CD4-positive, alpha-beta T cell treated with Interleukin-15 for 1 hour (primary cell): ENCODE measurements at regions not wholly inside any gene's neighbourhood (a gene's known extent, or its start where the extent isn't known, plus 50 kb on each side); places are given as distances from the start of the nearest gene placed in this dataset.
"Not testable (repeated sequence)": the region's sequence is repeated elsewhere in the genome, so short reads cannot be mapped to it uniquely, and the experiment has no call there.

Experiments used
- DNase-seq: peaks from one replicate; pipeline ENCODE4 v3.0.0-alpha.2; 2020

GRCh38 chr2:101609433-101609832 lies 88.1 kb upstream of the MAP4K4 start:
- no peak for DNase-seq

GRCh38 chr2:101608408-101609310 lies 88.8 kb upstream of the MAP4K4 start:
- no peak for DNase-seq

- DNase-seq = no peak
Observed at GRCh38 chr2:101597347-101597944, 100.1 kb upstream of the MAP4K4 start.

- no peak for DNase-seq
Observed at GRCh38 chr2:101596333-101596732, 101.2 kb upstream of the MAP4K4 start.

- DNase-seq = no peak
Observed at GRCh38 chr2:101587251-101587650, 110.3 kb upstream of the MAP4K4 start.

- no peak for DNase-seq
Observed at GRCh38 chr2:101583861-101584260, 108.9 kb upstream of the RFX8 start.

GRCh38 chr2:101581675-101582299 lies 106.9 kb upstream of the RFX8 start:
- no peak for DNase-seq

GRCh38 chr2:101580528-101580927 lies 105.6 kb upstream of the RFX8 start:
- no peak for DNase-seq

- DNase-seq = no peak
Observed at GRCh38 chr2:101578671-101579070, 103.8 kb upstream of the RFX8 start.

GRCh38 chr2:101578135-101578534 lies 103.2 kb upstream of the RFX8 start:
- DNase-seq = not testable (repeated sequence)

- DNase-seq = no peak
Observed at GRCh38 chr2:101577173-101577572, 102.3 kb upstream of the RFX8 start.

GRCh38 chr2:101574622-101575021 lies 99.7 kb upstream of the RFX8 start:
- no peak for DNase-seq

GRCh38 chr2:101571951-101572350 lies 97.0 kb upstream of the RFX8 start:
- no peak for DNase-seq

- DNase-seq = no peak
Observed at GRCh38 chr2:101569886-101570520, 95.1 kb upstream of the RFX8 start.

GRCh38 chr2:101568969-101569368 lies 94.1 kb upstream of the RFX8 start:
- DNase-seq = no peak

- DNase-seq = no peak
Observed at GRCh38 chr2:101566632-101567228, 91.8 kb upstream of the RFX8 start.

GRCh38 chr2:101563849-101564248 lies 88.9 kb upstream of the RFX8 start:
- DNase-seq = no peak

GRCh38 chr2:101560780-101561315 lies 85.9 kb upstream of the RFX8 start:
- DNase-seq = no peak

- no peak for DNase-seq
Observed at GRCh38 chr2:101559551-101559950, 84.6 kb upstream of the RFX8 start.

GRCh38 chr2:101558740-101559525 lies 84.0 kb upstream of the RFX8 start:
- no peak for DNase-seq

GRCh38 chr2:101556033-101556459 lies 81.1 kb upstream of the RFX8 start:
- no peak for DNase-seq

GRCh38 chr2:101551336-101551888 lies 76.5 kb upstream of the RFX8 start:
- no peak for DNase-seq
